ENCODE measurements at regions not wholly inside any gene's neighbourhood (a gene's known extent, or its start where the extent isn't known, plus 50 kb on each side); places are given as distances from the start of the nearest gene placed in this dataset.

- DNase-seq (ENCODE audit: low spot score) = no peak
- no peaks in the 10 kb centered on the region for H3K9me3 ChIP-seq
- no peaks in the 10 kb centered on the region for H3K4me1 ChIP-seq
- no peaks in the 10 kb centered on the region for H3K36me3 ChIP-seq
- no peaks in the 10 kb centered on the region for H3K27me3 ChIP-seq
- TF ChIP-seq CTCF (IDR thresholded peaks at IDR 0.05) = no peak
- no peak overlapping the region for H3K4me3 ChIP-seq
- H3K27ac ChIP-seq = no peak overlapping the region
These were observed 1306.6 kb downstream of the BRD1 start for GRCh38 chr22:48520884-48521588.

GRCh38 chr22:48520207-48520606 lies 1307.5 kb downstream of the BRD1 start:
- no peaks in the 10 kb centered on the region for H3K4me1 ChIP-seq
- DNase-seq (ENCODE audit: low spot score) = no peak
- H3K27ac ChIP-seq = no peak overlapping the region

GRCh38 chr22:48517039-48518030 lies 1310.3 kb downstream of the BRD1 start:
- Histone ChIP-seq H3K4me3 (no peak overlapping the region), H3K9me3 (no peaks in the 10 kb centered on the region), H3K36me3 (no peaks in the 10 kb centered on the region), H3K4me1 (no peaks in the 10 kb centered on the region), H3K27me3 (no peaks in the 10 kb centered on the region), H3K27ac (no peak overlapping the region)
- DNase-seq (ENCODE audit: low spot score) = no peak
- TF ChIP-seq CTCF (IDR thresholded peaks at IDR 0.05) = no peak

More at GRCh38 chr22:48520207-48520606, 1307.5 kb downstream of the BRD1 start:
- no peaks in the 10 kb centered on the region for H3K27me3 ChIP-seq
- H3K36me3 ChIP-seq = no peaks in the 10 kb centered on the region
- no peaks in the 10 kb centered on the region for H3K9me3 ChIP-seq
- TF ChIP-seq CTCF (IDR thresholded peaks at IDR 0.05) = no peak
- no peak overlapping the region for H3K4me3 ChIP-seq

- Histone ChIP-seq H3K9me3 (no peaks in the 10 kb centered on the region), H3K36me3 (no peaks in the 10 kb centered on the region), H3K27ac (no peak overlapping the region), H3K27me3 (no peaks in the 10 kb centered on the region), H3K4me3 (no peak overlapping the region), H3K4me1 (no peaks in the 10 kb centered on the region)
- TF ChIP-seq CTCF (IDR thresholded peaks at IDR 0.05) = no peak
- DNase-seq (ENCODE audit: low spot score) = no peak
These were observed 1311.1 kb downstream of the BRD1 start for GRCh38 chr22:48516571-48516970.

- DNase-seq (ENCODE audit: low spot score) = no peak
- Histone ChIP-seq H3K4me3 (no peak overlapping the region), H3K9me3 (no peaks in the 10 kb centered on the region), H3K27me3 (no peaks in the 10 kb centered on the region), H3K36me3 (no peaks in the 10 kb centered on the region), H3K4me1 (no peaks in the 10 kb centered on the region), H3K27ac (no peak overlapping the region)
- TF ChIP-seq CTCF (IDR thresholded peaks at IDR 0.05) = no peak
These were observed 1312.0 kb downstream of the BRD1 start for GRCh38 chr22:48515571-48516200.

Data from right atrium auricular region (tissue), 2 donors.